Tibial artery (tissue), 4 donors: ENCODE measurements at regions not wholly inside any gene's neighbourhood (a gene's known extent, or its start where the extent isn't known, plus 50 kb on each side); places are given as distances from the start of the nearest gene placed in this dataset.

ENCODE experiments used
- DNase-seq, 2 donors: peaks; one replicate each; pipeline ENCODE4 v3.0.0-alpha.2; 2019
- H3K27ac ChIP-seq, 2 donors: fragments of 200-600 bp; sonication (generic) in 1 of 2; 1 replicate in 1 of 2; 2 replicates in 1 of 2; pipeline ENCODE4 v1.5.1; 2018 to 2019; ENCODE audit warnings: mild to moderate bottlenecking in 1 of 2
- H3K27me3 ChIP-seq, 2 donors: fragments of 200-600 bp; sonication (generic) in 1 of 2; one replicate each; pipeline versions ENCODE4 v1.5.1 to v1.6.0; 2016 to 2019
- H3K36me3 ChIP-seq, 3 donors: fragments of 200-600 bp; sonication (generic) in 2 of 3; one replicate each; pipeline ENCODE4 v1.5.1; 2016 to 2019; ENCODE audit warnings: mild to moderate bottlenecking in 2 of 3
- H3K4me1 ChIP-seq, 4 donors: fragments of 200-600 bp; sonication (generic) in 2 of 4; 1 replicate in 3 of 4; 2 replicates in 1 of 4; pipeline ENCODE4 v1.5.1; 2016 to 2019
- H3K4me3 ChIP-seq, 2 donors: fragments of 200-600 bp; sonication (generic) in 1 of 2; 1 replicate in 1 of 2; 2 replicates in 1 of 2; pipeline ENCODE4 v1.5.1; 2018 to 2019; ENCODE audit warnings: mild to moderate bottlenecking in 2 of 2
- H3K9me3 ChIP-seq, 3 donors: fragments of 200-600 bp; sonication (generic) in 1 of 3; one replicate each; pipeline ENCODE4 v1.5.1; 2016 to 2019
- intact Hi-C: fragments of 100-400 bp; cut with DNase I; formaldehyde crosslinking; loops from one replicate; pipeline ENCODE4 v1.15.0; 2023; ENCODE audit warnings: low total_unique reads
- TF ChIP-seq, protein P1 (sequence below), 2 experiments: fragments of 200-600 bp in 1 of 2; fragments of 450-650 bp in 1 of 2; IDR thresholded peaks; one replicate each; pipeline ENCODE4 v1.5.1; 2017 to 2019; ENCODE audit warnings: antibody characterized with exemption in 2 of 2, mild to moderate bottlenecking in 1 of 2, moderate library complexity in 1 of 2

- no peak for DNase-seq
- H3K4me1 ChIP-seq, result no peaks in the 10 kb centered on the region
- H3K27ac ChIP-seq, result no peak overlapping the region
- H3K27me3 ChIP-seq, result no peaks in the 10 kb centered on the region
- TF ChIP-seq, protein P1, sequence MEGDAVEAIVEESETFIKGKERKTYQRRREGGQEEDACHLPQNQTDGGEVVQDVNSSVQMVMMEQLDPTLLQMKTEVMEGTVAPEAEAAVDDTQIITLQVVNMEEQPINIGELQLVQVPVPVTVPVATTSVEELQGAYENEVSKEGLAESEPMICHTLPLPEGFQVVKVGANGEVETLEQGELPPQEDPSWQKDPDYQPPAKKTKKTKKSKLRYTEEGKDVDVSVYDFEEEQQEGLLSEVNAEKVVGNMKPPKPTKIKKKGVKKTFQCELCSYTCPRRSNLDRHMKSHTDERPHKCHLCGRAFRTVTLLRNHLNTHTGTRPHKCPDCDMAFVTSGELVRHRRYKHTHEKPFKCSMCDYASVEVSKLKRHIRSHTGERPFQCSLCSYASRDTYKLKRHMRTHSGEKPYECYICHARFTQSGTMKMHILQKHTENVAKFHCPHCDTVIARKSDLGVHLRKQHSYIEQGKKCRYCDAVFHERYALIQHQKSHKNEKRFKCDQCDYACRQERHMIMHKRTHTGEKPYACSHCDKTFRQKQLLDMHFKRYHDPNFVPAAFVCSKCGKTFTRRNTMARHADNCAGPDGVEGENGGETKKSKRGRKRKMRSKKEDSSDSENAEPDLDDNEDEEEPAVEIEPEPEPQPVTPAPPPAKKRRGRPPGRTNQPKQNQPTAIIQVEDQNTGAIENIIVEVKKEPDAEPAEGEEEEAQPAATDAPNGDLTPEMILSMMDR (IDR thresholded peaks at IDR 0.05), result no peak
- no peaks in the 10 kb centered on the region for H3K36me3 ChIP-seq
- no peak overlapping the region for H3K4me3 ChIP-seq
- peaks cover 0 to 5% (median 0%) of the 10 kb centered on the region in 3 donors for H3K9me3 ChIP-seq
- intact Hi-C loops, result no loop called here
Observed at GRCh38 chr21:32172106-32172505, 106.7 kb downstream of the MIS18A start.

GRCh38 chr21:32167513-32167912 is 111.3 kb downstream of the MIS18A start:
- no peak for DNase-seq
- H3K4me3 ChIP-seq, result no peak overlapping the region
- TF ChIP-seq, protein P1 (IDR thresholded peaks at IDR 0.05), result no peak
- no peaks in the 10 kb centered on the region for H3K36me3 ChIP-seq
- H3K27ac ChIP-seq, result no peak overlapping the region
- H3K9me3 ChIP-seq, result peaks cover 0 to 5% (median 0%) of the 10 kb centered on the region in 3 donors
- H3K4me1 ChIP-seq, result no peaks in the 10 kb centered on the region
- intact Hi-C loops, result no loop called here
- H3K27me3 ChIP-seq, result no peaks in the 10 kb centered on the region

DNA sequence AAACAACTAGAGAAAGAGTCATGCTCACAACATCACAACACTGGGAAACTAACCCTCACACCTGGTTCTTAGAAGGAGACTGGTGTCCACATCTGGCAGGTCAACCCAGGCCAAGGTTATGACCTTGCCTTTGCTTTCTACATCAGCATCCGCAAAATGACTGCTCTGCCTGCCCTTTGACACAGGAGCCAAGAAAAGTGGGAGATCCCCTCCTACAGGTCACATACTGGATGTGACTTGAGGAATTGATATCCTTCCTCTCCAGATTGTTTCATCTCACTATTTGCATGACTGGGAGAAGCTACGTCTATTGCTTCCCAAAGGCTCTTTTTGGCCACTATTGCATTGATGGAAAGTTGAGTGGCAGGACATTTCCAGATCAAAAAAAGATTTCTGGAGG is 115.5 kb downstream of the MIS18A start:
- DNase-seq, result no peak
- Histone ChIP-seq H3K4me1 (no peaks in the 10 kb centered on the region), H3K27ac (no peak overlapping the region), H3K36me3 (no peaks in the 10 kb centered on the region), H3K9me3 (no peaks in the 10 kb centered on the region), H3K4me3 (no peak overlapping the region), H3K27me3 (no peaks in the 10 kb centered on the region)
- TF ChIP-seq, protein P1 (IDR thresholded peaks at IDR 0.05), result no peak
- intact Hi-C loops, result no loop called here

DNA sequence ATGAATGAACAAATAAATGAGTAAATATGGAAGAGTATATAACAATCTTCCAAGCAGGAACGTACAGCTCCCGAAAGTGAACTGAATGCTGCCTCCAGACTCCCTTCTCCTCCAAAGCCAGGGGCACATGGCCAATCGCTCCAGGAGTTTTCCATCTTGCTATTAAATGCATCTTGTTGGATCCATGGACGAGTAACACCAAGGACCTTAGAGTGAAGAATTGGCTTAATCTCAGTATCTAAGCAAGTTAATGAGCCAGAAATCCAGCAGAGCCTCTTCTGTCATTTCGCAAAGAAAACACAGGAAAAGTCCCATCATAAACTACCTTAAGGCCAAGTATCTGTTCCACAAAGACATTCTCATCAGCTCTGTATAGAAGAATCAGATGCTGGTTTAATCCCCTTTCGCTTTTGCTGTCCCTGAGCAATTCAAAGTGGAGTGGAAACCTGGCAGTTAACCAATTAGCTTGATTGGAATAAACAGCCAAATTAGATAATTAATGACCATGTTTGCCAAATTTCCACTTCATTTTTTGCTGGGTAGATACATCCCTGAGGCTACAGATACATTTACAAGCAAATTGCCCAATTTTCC is 116.0 kb downstream of the MIS18A start:
- Histone ChIP-seq H3K27me3 (no peaks in the 10 kb centered on the region), H3K4me3 (no peak overlapping the region), H3K36me3 (no peaks in the 10 kb centered on the region), H3K9me3 (no peaks in the 10 kb centered on the region), H3K4me1 (no peaks in the 10 kb centered on the region), H3K27ac (no peak overlapping the region)
- TF ChIP-seq, protein P1 (IDR thresholded peaks at IDR 0.05), result no peak
- DNase-seq, result no peak
- intact Hi-C loops, result no loop called here

DNA sequence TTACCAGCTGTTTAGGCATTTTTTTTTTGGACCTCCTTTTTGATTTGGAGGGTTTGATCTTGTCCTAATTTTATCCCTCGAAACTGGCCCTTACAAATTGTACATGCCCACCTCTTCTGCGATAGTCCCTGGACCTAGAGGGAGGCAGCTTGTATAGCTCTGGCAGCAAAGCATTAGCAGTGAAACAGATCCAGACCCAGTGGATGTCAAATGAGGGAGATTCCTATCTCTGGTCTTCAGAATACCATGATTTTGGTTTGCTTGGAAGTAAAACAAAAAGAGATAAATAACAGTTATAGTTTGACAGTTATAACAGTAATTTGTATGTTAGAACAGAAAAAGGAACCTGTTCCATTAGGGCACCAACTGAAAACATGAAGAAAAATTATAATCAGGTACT is 123.6 kb downstream of the MIS18A start:
- intact Hi-C loops, result no loop called here
- no peaks in the 10 kb centered on the region for H3K36me3 ChIP-seq
- H3K4me1 ChIP-seq, result no peaks in the 10 kb centered on the region
- no peaks in the 10 kb centered on the region for H3K9me3 ChIP-seq
- no peak overlapping the region for H3K27ac ChIP-seq
- no peaks in the 10 kb centered on the region for H3K27me3 ChIP-seq
- TF ChIP-seq, protein P1 (IDR thresholded peaks at IDR 0.05), result no peak
- no peak for DNase-seq
- no peak overlapping the region for H3K4me3 ChIP-seq

- Histone ChIP-seq H3K36me3 (no peaks in the 10 kb centered on the region), H3K27me3 (no peaks in the 10 kb centered on the region), H3K4me3 (no peak overlapping the region), H3K9me3 (peaks cover 0 to 10% (median 2%) of the 10 kb centered on the region in 3 donors), H3K4me1 (peaks cover 0 to 17% (median 11%) of the 10 kb centered on the region in 4 donors), H3K27ac (no peak overlapping the region)
- no peak for DNase-seq
- TF ChIP-seq, protein P1 (IDR thresholded peaks at IDR 0.05), result no peak
- intact Hi-C loops, result no loop called here
Observed at GRCh38 chr21:32147041-32147440, 131.8 kb downstream of the MIS18A start.
